GM12865 (cell line): ENCODE measurements at regions not wholly inside any gene's neighbourhood (a gene's known extent, or its start where the extent isn't known, plus 50 kb on each side); places are given as distances from the start of the nearest gene placed in this dataset.

Experiments
- DNase-seq: peaks from one replicate; pipeline ENCODE4 v3.0.0; 2010; ENCODE audit warnings: low read depth
- H3K4me3 ChIP-seq: 2 replicates; pipeline ENCODE4 v1.5.1; 2011; ENCODE audit warnings: mild to moderate bottlenecking, low read depth, low read length, control low read depth
- CTCF ChIP-seq: IDR thresholded peaks from 2 replicates; pipeline ENCODE4 v1.5.1; 2011; ENCODE audit warnings: low read length, control low read depth, low read depth, inconsistent platforms; ENCODE audit not compliant: insufficient read depth; ENCODE audit errors: missing control alignments

GRCh38 chr3:106773795-106774194, 603.4 kb upstream of the CCDC54 start:
- H3K4me3 ChIP-seq = no peak overlapping the region
- DNase-seq = no peak
- TF ChIP-seq CTCF = no peak

GRCh38 chr3:106783231-106783630, 594.0 kb upstream of the CCDC54 start:
- DNase-seq = no peak
- no peak for TF ChIP-seq CTCF
- no peak overlapping the region for H3K4me3 ChIP-seq

- no peak overlapping the region for H3K4me3 ChIP-seq
- TF ChIP-seq CTCF = no peak
- DNase-seq = no peak
These were observed 588.0 kb upstream of the CCDC54 start for GRCh38 chr3:106789276-106789675.

- no peak for DNase-seq
- no peak for TF ChIP-seq CTCF
- H3K4me3 ChIP-seq = no peak overlapping the region
These were observed 584.5 kb upstream of the CCDC54 start for GRCh38 chr3:106792716-106793115.

GRCh38 chr3:106794442-106794841, 582.8 kb upstream of the CCDC54 start:
- DNase-seq = no peak
- H3K4me3 ChIP-seq = no peak overlapping the region
- no peak for TF ChIP-seq CTCF

GRCh38 chr3:106795553-106795952, 581.7 kb upstream of the CCDC54 start:
- no peak overlapping the region for H3K4me3 ChIP-seq
- no peak for TF ChIP-seq CTCF
- DNase-seq = no peak

- DNase-seq = no peak
- TF ChIP-seq CTCF = no peak
- H3K4me3 ChIP-seq = no peak overlapping the region
These were observed 579.8 kb upstream of the CCDC54 start for GRCh38 chr3:106797461-106797860.
